ENCODE measurements at regions not wholly inside any gene's neighbourhood (a gene's known extent, or its start where the extent isn't known, plus 50 kb on each side); places are given as distances from the start of the nearest gene placed in this dataset.

DNA sequence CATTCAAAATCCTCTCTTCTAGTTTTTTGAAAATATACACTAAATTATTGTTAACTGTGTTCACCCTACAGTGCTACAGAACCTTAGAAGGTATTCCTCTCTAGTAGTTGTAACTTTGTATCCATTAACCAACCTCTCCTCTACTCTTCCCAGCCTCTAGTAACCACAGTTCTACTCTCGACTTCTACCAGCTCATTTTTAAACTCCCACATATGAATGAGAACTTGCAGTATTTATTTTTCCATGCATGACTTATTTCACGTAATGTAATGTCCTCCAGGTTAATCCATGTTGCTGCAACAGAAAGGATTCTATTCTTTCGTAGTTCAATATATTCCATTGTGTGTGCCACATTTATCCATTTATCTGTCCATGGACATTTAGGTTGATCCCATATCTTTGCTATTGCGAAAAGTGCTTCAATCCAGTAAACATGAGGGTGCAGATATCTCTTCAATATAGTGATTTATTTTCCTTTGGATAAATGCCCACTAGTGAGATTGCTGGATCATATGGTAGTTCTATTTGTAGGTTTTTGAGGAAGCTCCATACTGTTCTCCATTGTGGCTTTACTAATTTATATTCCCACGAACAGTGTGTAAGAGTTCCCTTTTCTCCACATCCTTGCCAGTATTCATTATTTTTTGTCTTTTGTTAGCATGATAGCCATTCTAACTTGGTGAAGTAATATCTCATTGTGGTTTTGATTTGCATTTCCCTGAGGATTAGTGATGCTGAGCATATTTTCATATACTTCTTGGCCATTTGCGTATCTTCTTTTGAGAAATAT, 113.7 kb upstream of the SMAD3 start:
- TF ChIP-seq POLR2A (IDR thresholded peaks at IDR 0.05) = no peak
- TF ChIP-seq POLR2AphosphoS5 (IDR thresholded peaks at IDR 0.05) = no peak
- TF ChIP-seq, protein P1, sequence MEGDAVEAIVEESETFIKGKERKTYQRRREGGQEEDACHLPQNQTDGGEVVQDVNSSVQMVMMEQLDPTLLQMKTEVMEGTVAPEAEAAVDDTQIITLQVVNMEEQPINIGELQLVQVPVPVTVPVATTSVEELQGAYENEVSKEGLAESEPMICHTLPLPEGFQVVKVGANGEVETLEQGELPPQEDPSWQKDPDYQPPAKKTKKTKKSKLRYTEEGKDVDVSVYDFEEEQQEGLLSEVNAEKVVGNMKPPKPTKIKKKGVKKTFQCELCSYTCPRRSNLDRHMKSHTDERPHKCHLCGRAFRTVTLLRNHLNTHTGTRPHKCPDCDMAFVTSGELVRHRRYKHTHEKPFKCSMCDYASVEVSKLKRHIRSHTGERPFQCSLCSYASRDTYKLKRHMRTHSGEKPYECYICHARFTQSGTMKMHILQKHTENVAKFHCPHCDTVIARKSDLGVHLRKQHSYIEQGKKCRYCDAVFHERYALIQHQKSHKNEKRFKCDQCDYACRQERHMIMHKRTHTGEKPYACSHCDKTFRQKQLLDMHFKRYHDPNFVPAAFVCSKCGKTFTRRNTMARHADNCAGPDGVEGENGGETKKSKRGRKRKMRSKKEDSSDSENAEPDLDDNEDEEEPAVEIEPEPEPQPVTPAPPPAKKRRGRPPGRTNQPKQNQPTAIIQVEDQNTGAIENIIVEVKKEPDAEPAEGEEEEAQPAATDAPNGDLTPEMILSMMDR (IDR thresholded peaks at IDR 0.05) = no peak
- Histone ChIP-seq H3K27me3 (replicated peaks; ENCODE audit: insufficient read depth) (no peaks in the 10 kb centered on the region), H3K36me3 (no peaks in the 10 kb centered on the region), H3K4me3 (no peak overlapping the region), H3K27ac (no peak overlapping the region), H3K4me1 (replicated peaks) (no peaks in the 10 kb centered on the region), H3K9me3 (no peaks in the 10 kb centered on the region)
- no peak for DNase-seq (ENCODE audit: low spot score)
- WGBS = 69% methylated on average over 6 of the region's 6 CpGs
- intact Hi-C loops (cut with DNase I) = no loop called here

DNA sequence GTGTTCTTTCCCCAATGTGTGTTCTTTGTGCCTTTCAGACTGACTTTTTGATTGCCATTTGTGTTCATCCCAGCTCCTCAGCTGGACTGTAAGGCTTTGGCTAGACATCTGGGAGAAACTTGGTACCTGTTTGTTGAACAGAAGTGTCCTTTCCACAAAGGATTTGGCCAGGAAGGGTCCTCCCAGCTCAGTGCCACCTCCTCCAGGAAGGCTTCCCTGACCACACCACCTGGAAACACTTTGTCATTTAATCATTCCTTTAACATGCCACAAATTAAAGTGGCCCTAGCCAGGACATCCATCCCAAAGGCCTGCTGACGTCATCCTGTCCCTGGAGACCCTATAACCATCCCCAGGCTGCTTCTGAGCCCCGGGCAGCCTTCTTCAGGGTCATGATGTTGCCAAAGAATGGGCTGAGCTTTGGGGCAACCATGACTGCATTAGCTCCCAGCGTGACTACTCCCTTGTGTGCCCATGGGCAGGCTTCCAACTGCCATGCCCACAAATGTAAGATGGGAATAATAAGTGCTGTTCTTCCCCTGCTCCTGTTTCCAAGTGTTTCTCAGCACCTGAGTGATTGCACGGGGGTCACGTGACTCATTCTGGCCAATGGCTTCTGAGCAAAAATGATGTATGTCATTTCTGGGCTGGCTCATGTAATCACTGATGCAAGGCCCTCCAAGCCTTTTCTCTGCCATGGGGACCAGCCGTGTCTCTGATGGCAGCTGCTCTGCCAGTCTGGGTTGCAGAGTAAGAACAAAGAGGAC, 112.5 kb upstream of the SMAD3 start:
- Histone ChIP-seq H3K4me1 (replicated peaks) (no peaks in the 10 kb centered on the region), H3K36me3 (no peaks in the 10 kb centered on the region), H3K9me3 (no peaks in the 10 kb centered on the region), H3K27ac (no peak overlapping the region), H3K4me3 (no peak overlapping the region), H3K27me3 (replicated peaks; ENCODE audit: insufficient read depth) (no peaks in the 10 kb centered on the region)
- no peak for DNase-seq (ENCODE audit: low spot score)
- intact Hi-C loops (cut with DNase I) = no loop called here
- WGBS = 95% methylated on average over 6 of the region's 6 CpGs
- TF ChIP-seq POLR2A (IDR thresholded peaks at IDR 0.05) (no peak), POLR2AphosphoS5 (IDR thresholded peaks at IDR 0.05) (no peak)

DNA sequence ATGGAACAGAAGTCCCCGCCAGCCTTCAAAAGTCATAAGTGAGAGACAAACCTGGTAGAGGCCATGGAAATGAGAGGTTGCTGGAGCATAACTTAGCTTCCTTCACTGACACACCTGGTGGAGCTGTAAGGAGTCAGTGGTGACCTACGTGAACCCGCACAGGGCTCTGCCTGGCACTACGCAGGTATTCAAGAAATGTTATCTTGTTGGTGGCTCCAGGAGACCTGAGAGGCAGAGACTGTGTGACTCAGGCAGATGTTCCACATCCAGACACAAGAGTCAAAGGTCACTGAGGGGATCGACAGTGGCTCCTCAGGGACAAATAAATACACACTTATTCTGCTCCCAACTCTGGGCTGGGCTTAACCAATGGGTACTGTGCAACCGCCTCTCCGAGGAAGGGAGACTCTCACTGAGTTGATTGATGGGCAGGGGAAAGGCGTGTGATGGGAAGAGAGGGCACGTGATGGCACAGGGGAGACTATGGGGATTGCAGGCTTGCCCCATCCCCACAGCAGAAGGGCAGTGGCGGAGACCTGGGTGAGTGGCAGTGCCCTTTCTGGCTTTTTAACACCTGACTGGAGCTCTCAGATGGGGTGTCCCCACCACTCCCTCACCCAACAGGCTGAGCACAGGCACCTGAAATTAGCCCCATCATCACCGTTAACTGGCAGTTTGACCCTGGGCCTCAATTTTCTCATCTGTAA, 111.7 kb upstream of the SMAD3 start:
- Histone ChIP-seq H3K36me3 (no peaks in the 10 kb centered on the region), H3K4me1 (replicated peaks) (no peaks in the 10 kb centered on the region), H3K27ac (no peak overlapping the region), H3K27me3 (replicated peaks; ENCODE audit: insufficient read depth) (no peaks in the 10 kb centered on the region), H3K9me3 (no peaks in the 10 kb centered on the region), H3K4me3 (no peak overlapping the region)
- 86% methylated on average over 11 of the region's 11 CpGs for WGBS
- TF ChIP-seq POLR2AphosphoS5 (IDR thresholded peaks at IDR 0.05) (no peak), POLR2A (IDR thresholded peaks at IDR 0.05) (no peak)
- TF ChIP-seq, protein P1 (IDR thresholded peaks at IDR 0.05) = no peak
- DNase-seq (ENCODE audit: low spot score) = no peak
- intact Hi-C loops (cut with DNase I) = no loop called here

DNA sequence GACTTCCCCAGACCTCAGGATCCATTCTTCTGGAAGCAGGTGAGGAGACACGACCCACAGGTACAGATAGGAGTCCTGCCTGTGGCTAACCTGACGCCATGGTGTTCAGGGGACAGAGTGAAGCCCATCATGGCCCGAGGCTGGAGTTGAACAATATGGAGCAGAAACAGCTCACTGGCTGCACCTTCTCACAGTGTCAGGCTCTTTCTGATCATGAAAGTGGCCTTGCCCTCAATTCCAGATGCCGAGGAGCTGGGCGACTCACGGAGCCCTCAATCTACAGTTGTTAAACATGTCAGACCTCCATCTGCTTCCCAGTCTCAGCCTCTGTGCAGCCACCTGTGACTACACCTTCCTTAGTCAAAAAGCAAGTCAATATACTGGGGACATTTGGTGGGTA, 110.8 kb upstream of the SMAD3 start:
- 91% methylated on average over 6 of the region's 6 CpGs for WGBS
- Histone ChIP-seq H3K4me3 (no peak overlapping the region), H3K27me3 (replicated peaks; ENCODE audit: insufficient read depth) (no peaks in the 10 kb centered on the region), H3K4me1 (replicated peaks) (no peaks in the 10 kb centered on the region), H3K36me3 (no peaks in the 10 kb centered on the region), H3K9me3 (no peaks in the 10 kb centered on the region), H3K27ac (no peak overlapping the region)
- intact Hi-C loops (cut with DNase I) = no loop called here
- TF ChIP-seq, protein P1 (IDR thresholded peaks at IDR 0.05) = no peak
- no peak for TF ChIP-seq POLR2A (IDR thresholded peaks at IDR 0.05)
- TF ChIP-seq POLR2AphosphoS5 (IDR thresholded peaks at IDR 0.05) = no peak
- no peak for DNase-seq (ENCODE audit: low spot score)

DNA sequence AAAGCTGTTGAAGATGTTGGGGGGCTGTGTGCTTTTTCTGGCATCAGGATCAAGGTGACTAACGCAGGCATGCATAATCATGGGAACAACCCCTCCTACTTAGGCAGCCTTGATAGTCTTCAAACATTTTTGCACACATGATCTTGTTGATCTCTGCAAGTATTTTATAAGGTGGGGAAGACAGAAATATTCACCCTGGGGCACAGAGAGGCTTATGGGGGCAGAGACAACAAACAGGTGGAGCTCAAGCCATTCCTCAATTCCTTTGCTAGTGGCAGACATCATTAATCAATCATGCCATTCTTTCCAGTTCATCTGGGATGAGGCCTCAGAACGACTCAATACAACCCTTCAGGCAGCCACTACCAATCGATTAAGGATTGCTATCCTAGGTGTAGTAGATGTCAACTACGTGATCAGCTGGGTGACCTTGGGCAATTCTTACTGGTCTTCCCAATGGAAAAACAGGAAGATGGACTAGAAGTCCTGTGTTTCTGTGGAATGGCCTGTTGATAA, 110.3 kb upstream of the SMAD3 start:
- 80% methylated on average over 4 of the region's 4 CpGs for WGBS
- Histone ChIP-seq H3K4me1 (replicated peaks) (no peaks in the 10 kb centered on the region), H3K27ac (no peak overlapping the region), H3K36me3 (no peaks in the 10 kb centered on the region), H3K4me3 (no peak overlapping the region), H3K27me3 (replicated peaks; ENCODE audit: insufficient read depth) (no peaks in the 10 kb centered on the region), H3K9me3 (no peaks in the 10 kb centered on the region)
- DNase-seq (ENCODE audit: low spot score) = no peak
- intact Hi-C loops (cut with DNase I) = no loop called here
- TF ChIP-seq POLR2AphosphoS5 (IDR thresholded peaks at IDR 0.05) = no peak
- TF ChIP-seq POLR2A (IDR thresholded peaks at IDR 0.05) = no peak
- TF ChIP-seq, protein P1 (IDR thresholded peaks at IDR 0.05) = no peak

All from prostate gland (tissue), 2 donors.